ENCODE measurements at regions not wholly inside any gene's neighbourhood (a gene's known extent, or its start where the extent isn't known, plus 50 kb on each side); places are given as distances from the start of the nearest gene placed in this dataset.

DNA sequence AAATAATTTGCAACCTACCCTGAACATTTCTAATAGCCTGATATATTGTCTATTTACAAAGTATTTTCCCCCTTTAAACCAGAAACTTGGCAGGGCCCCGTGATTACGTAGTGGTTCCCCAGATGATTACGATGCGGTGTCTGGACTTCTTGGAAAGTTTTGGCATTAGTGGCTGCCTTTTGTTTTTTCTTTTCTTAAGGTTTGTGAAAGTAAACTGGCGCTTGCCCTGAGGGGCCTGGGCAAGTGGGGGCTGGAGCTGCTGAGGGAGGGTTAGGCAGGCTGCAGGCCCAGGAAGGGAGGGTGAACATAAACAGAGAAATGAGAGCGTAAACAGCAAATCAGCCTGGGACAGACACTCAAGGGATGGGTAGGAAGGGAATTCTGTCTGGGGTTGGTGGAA lies 123.6 kb upstream of the MSX1 start:
- TF ChIP-seq RAD21 (IDR thresholded peaks at IDR 0.05; ENCODE audit: low read length) (no peak), SIN3A (IDR thresholded peaks at IDR 0.05; ENCODE audit: borderline replicate concordance, low read depth, low read length) (no peak), MEF2A (IDR thresholded peaks at IDR 0.05; ENCODE audit: borderline replicate concordance, low read depth) (no peak), EP300 (IDR thresholded peaks at IDR 0.05; ENCODE audit: borderline replicate concordance in 1 of 2, low read depth in 1 of 2, low read length in 1 of 2) (no peak), YY1 (IDR thresholded peaks at IDR 0.05; ENCODE audit: low read depth) (no peak), TAF1 (IDR thresholded peaks at IDR 0.05; ENCODE audit: borderline replicate concordance, low read depth, low read length) (no peak), POLR2AphosphoS5 (IDR thresholded peaks at IDR 0.05; ENCODE audit: low read depth, low read length) (no peak), MXI1 (IDR thresholded peaks at IDR 0.05; ENCODE audit: low read depth, low read length) (no peak), TEAD4 (IDR thresholded peaks at IDR 0.05; ENCODE audit: borderline replicate concordance, insufficient read depth) (no peak)
- TF ChIP-seq, protein P1, sequence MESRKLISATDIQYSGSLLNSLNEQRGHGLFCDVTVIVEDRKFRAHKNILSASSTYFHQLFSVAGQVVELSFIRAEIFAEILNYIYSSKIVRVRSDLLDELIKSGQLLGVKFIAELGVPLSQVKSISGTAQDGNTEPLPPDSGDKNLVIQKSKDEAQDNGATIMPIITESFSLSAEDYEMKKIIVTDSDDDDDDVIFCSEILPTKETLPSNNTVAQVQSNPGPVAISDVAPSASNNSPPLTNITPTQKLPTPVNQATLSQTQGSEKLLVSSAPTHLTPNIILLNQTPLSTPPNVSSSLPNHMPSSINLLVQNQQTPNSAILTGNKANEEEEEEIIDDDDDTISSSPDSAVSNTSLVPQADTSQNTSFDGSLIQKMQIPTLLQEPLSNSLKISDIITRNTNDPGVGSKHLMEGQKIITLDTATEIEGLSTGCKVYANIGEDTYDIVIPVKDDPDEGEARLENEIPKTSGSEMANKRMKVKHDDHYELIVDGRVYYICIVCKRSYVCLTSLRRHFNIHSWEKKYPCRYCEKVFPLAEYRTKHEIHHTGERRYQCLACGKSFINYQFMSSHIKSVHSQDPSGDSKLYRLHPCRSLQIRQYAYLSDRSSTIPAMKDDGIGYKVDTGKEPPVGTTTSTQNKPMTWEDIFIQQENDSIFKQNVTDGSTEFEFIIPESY (IDR thresholded peaks at IDR 0.05; ENCODE audit: borderline replicate concordance, low read depth): no peak
- TF ChIP-seq, protein P2, sequence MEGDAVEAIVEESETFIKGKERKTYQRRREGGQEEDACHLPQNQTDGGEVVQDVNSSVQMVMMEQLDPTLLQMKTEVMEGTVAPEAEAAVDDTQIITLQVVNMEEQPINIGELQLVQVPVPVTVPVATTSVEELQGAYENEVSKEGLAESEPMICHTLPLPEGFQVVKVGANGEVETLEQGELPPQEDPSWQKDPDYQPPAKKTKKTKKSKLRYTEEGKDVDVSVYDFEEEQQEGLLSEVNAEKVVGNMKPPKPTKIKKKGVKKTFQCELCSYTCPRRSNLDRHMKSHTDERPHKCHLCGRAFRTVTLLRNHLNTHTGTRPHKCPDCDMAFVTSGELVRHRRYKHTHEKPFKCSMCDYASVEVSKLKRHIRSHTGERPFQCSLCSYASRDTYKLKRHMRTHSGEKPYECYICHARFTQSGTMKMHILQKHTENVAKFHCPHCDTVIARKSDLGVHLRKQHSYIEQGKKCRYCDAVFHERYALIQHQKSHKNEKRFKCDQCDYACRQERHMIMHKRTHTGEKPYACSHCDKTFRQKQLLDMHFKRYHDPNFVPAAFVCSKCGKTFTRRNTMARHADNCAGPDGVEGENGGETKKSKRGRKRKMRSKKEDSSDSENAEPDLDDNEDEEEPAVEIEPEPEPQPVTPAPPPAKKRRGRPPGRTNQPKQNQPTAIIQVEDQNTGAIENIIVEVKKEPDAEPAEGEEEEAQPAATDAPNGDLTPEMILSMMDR (IDR thresholded peaks at IDR 0.05): no peak
- TF ChIP-seq, protein P3, sequence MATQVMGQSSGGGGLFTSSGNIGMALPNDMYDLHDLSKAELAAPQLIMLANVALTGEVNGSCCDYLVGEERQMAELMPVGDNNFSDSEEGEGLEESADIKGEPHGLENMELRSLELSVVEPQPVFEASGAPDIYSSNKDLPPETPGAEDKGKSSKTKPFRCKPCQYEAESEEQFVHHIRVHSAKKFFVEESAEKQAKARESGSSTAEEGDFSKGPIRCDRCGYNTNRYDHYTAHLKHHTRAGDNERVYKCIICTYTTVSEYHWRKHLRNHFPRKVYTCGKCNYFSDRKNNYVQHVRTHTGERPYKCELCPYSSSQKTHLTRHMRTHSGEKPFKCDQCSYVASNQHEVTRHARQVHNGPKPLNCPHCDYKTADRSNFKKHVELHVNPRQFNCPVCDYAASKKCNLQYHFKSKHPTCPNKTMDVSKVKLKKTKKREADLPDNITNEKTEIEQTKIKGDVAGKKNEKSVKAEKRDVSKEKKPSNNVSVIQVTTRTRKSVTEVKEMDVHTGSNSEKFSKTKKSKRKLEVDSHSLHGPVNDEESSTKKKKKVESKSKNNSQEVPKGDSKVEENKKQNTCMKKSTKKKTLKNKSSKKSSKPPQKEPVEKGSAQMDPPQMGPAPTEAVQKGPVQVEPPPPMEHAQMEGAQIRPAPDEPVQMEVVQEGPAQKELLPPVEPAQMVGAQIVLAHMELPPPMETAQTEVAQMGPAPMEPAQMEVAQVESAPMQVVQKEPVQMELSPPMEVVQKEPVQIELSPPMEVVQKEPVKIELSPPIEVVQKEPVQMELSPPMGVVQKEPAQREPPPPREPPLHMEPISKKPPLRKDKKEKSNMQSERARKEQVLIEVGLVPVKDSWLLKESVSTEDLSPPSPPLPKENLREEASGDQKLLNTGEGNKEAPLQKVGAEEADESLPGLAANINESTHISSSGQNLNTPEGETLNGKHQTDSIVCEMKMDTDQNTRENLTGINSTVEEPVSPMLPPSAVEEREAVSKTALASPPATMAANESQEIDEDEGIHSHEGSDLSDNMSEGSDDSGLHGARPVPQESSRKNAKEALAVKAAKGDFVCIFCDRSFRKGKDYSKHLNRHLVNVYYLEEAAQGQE (IDR thresholded peaks at IDR 0.05; ENCODE audit: low read depth, low read length): no peak

All from SK-N-SH (cell line).